Astrocyte of the spinal cord (primary cell): ENCODE measurements at regions not wholly inside any gene's neighbourhood (a gene's known extent, or its start where the extent isn't known, plus 50 kb on each side); places are given as distances from the start of the nearest gene placed in this dataset.

Source experiments
- DNase-seq: peaks from one replicate; pipeline ENCODE4 v3.0.0; 2011; ENCODE audit warnings: low read depth, low spot score
- H3K4me3 ChIP-seq: 2 replicates; pipeline ENCODE4 v1.5.1; 2011; ENCODE audit warnings: low read depth, mild to moderate bottlenecking, low read length, moderate library complexity
- in situ Hi-C: cut with HindIII; loops from 2 replicates; pipeline ENCODE4 v1.10.0; 2017; ENCODE audit warnings: low sequenced_read_pairs
- TF ChIP-seq, protein P1 (sequence below): IDR thresholded peaks from 2 replicates; pipeline ENCODE4 v1.5.1; 2012; ENCODE audit warnings: low read depth, mild to moderate bottlenecking, low read length, inconsistent platforms

DNA sequence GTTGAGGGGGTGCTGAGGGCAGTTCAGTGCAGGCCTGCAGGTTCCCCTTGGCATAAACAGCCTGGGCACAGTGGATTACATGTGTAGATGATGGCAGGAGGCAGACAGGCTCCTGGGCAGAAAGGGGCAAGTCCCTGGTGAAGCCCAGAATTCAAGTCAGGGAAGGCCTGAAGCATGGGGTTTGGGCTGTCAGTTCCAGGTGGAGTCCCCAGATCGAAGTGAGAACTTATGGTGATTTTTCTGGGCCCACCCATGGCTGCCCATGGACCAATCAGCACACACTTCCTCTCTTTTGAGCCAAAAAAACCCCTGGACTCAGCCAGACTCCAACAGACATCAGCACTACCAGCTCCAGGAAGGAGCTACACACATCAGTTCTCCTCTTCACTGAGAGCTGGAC is 529.1 kb downstream of the PPARGC1A start:
- no peak overlapping the region for H3K4me3 ChIP-seq
- no peak for DNase-seq
- in situ Hi-C loops, result no loop called here
- TF ChIP-seq, protein P1, sequence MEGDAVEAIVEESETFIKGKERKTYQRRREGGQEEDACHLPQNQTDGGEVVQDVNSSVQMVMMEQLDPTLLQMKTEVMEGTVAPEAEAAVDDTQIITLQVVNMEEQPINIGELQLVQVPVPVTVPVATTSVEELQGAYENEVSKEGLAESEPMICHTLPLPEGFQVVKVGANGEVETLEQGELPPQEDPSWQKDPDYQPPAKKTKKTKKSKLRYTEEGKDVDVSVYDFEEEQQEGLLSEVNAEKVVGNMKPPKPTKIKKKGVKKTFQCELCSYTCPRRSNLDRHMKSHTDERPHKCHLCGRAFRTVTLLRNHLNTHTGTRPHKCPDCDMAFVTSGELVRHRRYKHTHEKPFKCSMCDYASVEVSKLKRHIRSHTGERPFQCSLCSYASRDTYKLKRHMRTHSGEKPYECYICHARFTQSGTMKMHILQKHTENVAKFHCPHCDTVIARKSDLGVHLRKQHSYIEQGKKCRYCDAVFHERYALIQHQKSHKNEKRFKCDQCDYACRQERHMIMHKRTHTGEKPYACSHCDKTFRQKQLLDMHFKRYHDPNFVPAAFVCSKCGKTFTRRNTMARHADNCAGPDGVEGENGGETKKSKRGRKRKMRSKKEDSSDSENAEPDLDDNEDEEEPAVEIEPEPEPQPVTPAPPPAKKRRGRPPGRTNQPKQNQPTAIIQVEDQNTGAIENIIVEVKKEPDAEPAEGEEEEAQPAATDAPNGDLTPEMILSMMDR, result no peak

DNA sequence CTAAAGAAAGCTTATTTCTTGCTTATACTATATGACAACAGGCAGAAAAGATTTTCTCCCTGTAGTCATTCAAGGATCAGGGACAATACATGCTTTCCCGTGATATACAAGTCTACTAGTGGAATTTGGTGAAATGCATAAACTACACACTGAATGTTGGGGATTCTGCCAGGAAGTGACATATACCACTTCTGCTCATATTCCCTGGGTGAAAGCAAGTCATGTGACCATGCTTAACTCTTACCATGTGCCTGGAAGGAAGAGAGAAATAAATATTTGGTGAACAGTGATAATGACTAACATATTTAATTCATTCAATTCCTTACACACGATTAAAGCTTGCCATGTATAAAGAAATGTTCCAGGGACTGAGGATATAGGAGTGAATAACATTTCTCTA is 534.6 kb downstream of the PPARGC1A start:
- TF ChIP-seq, protein P1, result no peak
- H3K4me3 ChIP-seq, result no peak overlapping the region
- no peak for DNase-seq
- in situ Hi-C loops, result no loop called here

DNA sequence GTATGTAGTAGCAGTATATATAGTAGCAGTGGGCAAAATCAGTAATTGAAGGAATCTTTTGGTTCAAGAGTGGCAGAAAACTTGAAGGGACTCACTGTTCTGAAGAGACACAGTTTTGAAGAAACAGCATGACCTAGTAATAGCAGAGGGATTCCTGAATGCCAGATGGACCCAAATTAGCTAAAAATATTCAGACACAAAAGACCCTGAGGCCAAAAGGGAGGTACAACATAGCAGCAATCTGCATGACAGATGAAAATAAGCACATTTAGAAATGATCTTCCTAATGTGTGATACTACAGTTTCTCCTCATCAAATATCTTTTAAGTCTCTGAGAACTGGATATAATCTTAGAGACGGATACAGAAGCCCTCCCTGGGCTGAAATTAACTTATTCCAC is 536.6 kb downstream of the PPARGC1A start:
- in situ Hi-C loops, result no loop called here
- TF ChIP-seq, protein P1, result no peak
- DNase-seq, result no peak
- H3K4me3 ChIP-seq, result no peak overlapping the region

DNA sequence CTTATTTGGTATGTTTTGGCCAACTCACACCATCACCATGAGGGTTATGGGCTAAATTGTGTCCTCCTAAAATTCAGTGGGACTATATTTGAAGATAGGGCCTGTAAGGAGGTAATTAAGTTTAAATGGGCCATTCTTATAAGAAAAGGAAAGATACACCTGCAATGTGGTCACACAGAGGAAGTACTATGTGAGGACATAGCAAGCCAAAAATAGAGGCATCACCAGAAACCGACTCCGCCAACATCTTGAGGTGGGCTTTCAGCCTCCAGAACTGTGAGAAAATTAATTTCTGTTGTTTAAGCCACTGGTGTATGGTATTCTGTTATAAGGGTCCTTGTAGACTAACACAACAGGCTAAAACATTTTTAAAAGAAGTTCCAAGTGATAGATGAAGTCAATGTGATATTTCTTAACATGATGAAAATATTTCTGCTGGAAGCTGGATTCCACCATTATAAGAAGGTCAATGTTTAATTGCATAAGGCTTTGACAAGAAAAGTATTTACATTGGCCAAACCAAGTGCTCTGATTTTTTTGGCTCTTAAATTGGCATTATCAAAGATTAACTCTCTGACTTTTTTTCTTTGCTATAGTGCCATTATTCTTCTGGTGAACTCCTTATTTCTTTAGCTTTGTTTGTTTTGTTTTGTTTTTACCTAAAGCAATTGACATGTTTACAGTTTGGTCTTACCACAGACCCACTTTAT is 540.9 kb downstream of the PPARGC1A start:
- TF ChIP-seq, protein P1, result no peak
- H3K4me3 ChIP-seq, result no peak overlapping the region
- in situ Hi-C loops, result no loop called here
- no peak for DNase-seq

DNA sequence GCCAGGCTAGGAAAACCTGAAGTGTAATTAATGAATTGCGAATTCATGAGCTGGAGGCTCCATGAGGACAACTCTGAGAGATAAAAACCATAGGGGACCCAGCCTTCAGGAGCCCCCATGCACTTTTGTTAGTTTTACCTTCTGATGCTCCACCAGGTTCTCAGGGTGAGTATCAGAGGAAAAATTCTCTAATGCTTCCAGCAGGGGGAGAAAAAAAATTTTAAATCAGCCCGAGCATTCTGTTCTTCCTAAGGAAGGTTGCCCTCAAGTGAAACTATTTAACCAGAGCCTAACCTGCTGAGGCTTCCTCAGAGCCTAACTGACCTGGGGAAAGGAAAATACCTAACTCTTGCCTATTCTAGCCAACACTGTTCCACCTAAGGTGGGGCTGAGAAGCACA is 552.6 kb downstream of the PPARGC1A start:
- TF ChIP-seq, protein P1, result no peak
- in situ Hi-C loops, result no loop called here
- DNase-seq, result no peak
- H3K4me3 ChIP-seq, result no peak overlapping the region

DNA sequence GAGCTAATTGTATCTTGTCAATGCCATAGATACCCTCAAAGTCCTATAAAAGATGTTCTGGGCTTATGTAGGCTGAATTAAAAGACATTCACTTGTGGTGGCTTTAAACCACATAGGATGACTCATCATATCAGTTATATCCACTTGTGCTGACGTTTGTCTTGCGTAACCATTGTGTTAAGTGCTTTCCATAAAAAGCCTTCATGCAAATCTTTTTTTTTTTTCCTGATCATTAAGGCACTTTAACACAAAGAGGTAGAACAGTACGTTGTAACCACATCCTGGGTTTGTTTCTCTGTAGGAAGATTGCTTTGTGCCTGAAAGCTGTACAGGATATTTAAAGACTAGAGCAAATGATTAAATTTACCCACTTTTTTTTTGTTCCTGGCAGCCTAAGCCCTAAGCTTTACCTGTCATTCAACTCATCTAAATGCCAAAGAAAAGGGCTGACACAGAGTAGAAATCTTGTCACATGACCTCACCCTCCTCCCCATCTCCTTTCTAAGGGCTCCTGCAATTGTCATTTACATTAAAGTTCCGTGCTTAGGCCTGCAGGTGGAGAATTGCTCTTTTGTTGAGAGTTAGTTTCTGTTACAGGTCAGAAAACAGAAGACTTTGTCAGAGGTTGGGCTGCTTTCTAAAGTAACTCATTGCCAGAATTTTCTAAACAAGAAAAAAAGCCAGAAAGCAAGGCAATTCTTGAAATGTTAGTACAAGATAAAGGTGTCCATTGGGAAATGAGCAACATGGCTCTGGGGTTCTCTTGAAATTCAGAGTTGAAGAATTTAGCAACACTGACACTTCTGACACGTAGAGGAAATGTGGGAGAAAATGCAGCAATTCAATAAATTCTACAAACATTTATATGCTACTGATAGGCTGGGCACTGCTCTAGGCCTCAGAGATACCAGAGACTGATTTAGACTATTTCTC is 555.6 kb downstream of the PPARGC1A start:
- TF ChIP-seq, protein P1, result no peak
- no peak overlapping the region for H3K4me3 ChIP-seq
- in situ Hi-C loops, result no loop called here
- peak; percentile 96 for DNase-seq
